ENCODE measurements at regions not wholly inside any gene's neighbourhood (a gene's known extent, or its start where the extent isn't known, plus 50 kb on each side); places are given as distances from the start of the nearest gene placed in this dataset.

- no peak overlapping the region for H3K4me3 ChIP-seq (ENCODE audit: low read length)
- TF ChIP-seq CTCF (conservative IDR thresholded peaks at IDR 0.05; ENCODE audit: low read depth, low read length): no peak
- no peak for DNase-seq (ENCODE audit: low read depth)
Measured at GRCh38 chr2:198795419-198795818, 662.3 kb downstream of the SATB2 start.

GRCh38 chr2:198791623-198792022 lies 666.1 kb downstream of the SATB2 start:
- TF ChIP-seq CTCF (conservative IDR thresholded peaks at IDR 0.05; ENCODE audit: low read depth, low read length): no peak
- H3K4me3 ChIP-seq (ENCODE audit: low read length): no peak overlapping the region
- DNase-seq (ENCODE audit: low read depth): no peak

- H3K4me3 ChIP-seq (ENCODE audit: low read length): no peak overlapping the region
- DNase-seq (ENCODE audit: low read depth): no peak
- TF ChIP-seq CTCF (conservative IDR thresholded peaks at IDR 0.05; ENCODE audit: low read depth, low read length): no peak
Measured at GRCh38 chr2:198788676-198789075, 669.1 kb downstream of the SATB2 start.

GRCh38 chr2:198782734-198783133 lies 675.0 kb downstream of the SATB2 start:
- TF ChIP-seq CTCF (conservative IDR thresholded peaks at IDR 0.05; ENCODE audit: low read depth, low read length): no peak
- DNase-seq (ENCODE audit: low read depth): no peak
- no peak overlapping the region for H3K4me3 ChIP-seq (ENCODE audit: low read length)

GRCh38 chr2:198776616-198777406 lies 680.9 kb downstream of the SATB2 start:
- TF ChIP-seq CTCF (conservative IDR thresholded peaks at IDR 0.05; ENCODE audit: low read depth, low read length): no peak
- DNase-seq (ENCODE audit: low read depth): no peak

GRCh38 chr2:198775737-198776136 lies 682.0 kb downstream of the SATB2 start:
- H3K4me3 ChIP-seq (ENCODE audit: low read length): no peak overlapping the region
- no peak for TF ChIP-seq CTCF (conservative IDR thresholded peaks at IDR 0.05; ENCODE audit: low read depth, low read length)
- no peak for DNase-seq (ENCODE audit: low read depth)

More at GRCh38 chr2:198776616-198777406, 680.9 kb downstream of the SATB2 start:
- H3K4me3 ChIP-seq (ENCODE audit: low read length): no peak overlapping the region

- no peak for TF ChIP-seq CTCF (conservative IDR thresholded peaks at IDR 0.05; ENCODE audit: low read depth, low read length)
- no peak for DNase-seq (ENCODE audit: low read depth)
- H3K4me3 ChIP-seq (ENCODE audit: low read length): no peak overlapping the region
Measured at GRCh38 chr2:198774576-198774975, 683.2 kb downstream of the SATB2 start.

Measured in retinal pigment epithelial cell (primary cell).